GM10248 (cell line): ENCODE measurements at regions not wholly inside any gene's neighbourhood (a gene's known extent, or its start where the extent isn't known, plus 50 kb on each side); places are given as distances from the start of the nearest gene placed in this dataset.

ENCODE experiments used
- CTCF ChIA-PET: fragments of 300-600 bp; sonication (Branson Sonifier 250); formaldehyde crosslinking; extraction: SDS; loops from one replicate; lab custom pipeline; 2021; ENCODE audit warnings: antibody characterized with exemption; lab: Yijun Ruan, JAX
- POLR2A ChIA-PET: fragments of 350-650 bp; sonication (Branson Sonifier 250); formaldehyde crosslinking; extraction: SDS; loops from one replicate; lab custom pipeline; 2020; ENCODE audit warnings: antibody characterized with exemption; lab: Yijun Ruan, JAX
- DNase-seq: peaks from one replicate; pipeline ENCODE4 v3.0.0; 2012; ENCODE audit errors: extremely low spot score
- CTCF ChIP-seq: IDR thresholded peaks from 2 replicates; pipeline ENCODE4 v1.5.1; 2012; ENCODE audit warnings: mild to moderate bottlenecking, low read depth; ENCODE audit errors: extremely low read depth, missing control alignments, control extremely low read depth

DNA sequence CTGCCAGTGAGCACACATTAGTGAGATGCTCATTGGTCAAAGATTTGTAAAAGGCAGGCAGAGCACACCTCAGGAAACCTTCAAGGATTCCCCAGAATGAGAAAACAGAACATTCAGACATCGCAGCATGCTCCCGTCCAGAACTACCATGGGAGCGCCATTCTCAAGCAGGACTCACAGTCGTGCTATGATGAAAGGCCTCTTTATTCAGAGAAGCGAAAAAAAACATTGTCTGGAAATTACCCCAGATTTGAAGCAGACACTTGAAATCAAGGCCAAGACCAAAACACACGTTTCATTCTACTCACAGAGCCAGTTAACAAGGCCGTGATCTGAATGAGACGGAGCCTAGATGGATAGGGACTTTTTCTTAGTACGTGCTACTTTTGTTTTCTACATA, 961.8 kb upstream of the TENM3 start:
- ChIA-PET CTCF (no interaction called here), POLR2A (no interaction called here)
- TF ChIP-seq CTCF, result no peak
- no peak for DNase-seq

DNA sequence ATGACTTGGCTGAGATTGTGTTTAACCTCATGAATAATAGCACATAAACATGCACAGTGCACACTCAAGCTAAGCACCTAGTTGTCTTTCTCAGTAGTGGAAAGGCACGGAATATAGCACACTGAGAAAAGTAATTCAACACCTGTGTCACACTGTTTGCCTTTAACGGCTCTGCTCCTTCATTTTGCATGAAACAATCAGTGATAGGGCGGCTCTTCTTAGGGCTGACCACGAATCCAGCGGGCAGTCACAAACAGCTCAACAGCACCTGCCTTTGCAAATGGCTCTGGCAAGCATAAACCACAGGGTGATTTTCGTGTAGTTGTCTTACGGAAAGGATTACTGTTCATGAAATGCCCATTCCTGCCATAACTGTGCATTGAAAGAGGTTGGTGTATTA, 954.0 kb upstream of the TENM3 start:
- no peak for TF ChIP-seq CTCF
- ChIA-PET CTCF (no interaction called here), POLR2A (no interaction called here)
- DNase-seq, result no peak

- no peak for TF ChIP-seq CTCF
- POLR2A ChIA-PET, result no interaction called here
- CTCF ChIA-PET, result interaction anchor here (0.7 to 1.6 kb wide), 2 partner anchors 8 to 12 kb away, joined by 4 read pairs; no protein-coding TSS in a partner anchor
- no peak for DNase-seq
These were observed 951.6 kb upstream of the TENM3 start for GRCh38 chr4:181291615-181292014.

- DNase-seq, result no peak
- CTCF ChIA-PET, result interaction anchor here (0.8 to 1.3 kb wide), 2 partner anchors 9 to 236 kb away, joined by 3 read pairs; no protein-coding TSS in a partner anchor
- POLR2A ChIA-PET, result no interaction called here
- no peak for TF ChIP-seq CTCF
These were observed 950.2 kb upstream of the TENM3 start for GRCh38 chr4:181293014-181293413.

GRCh38 chr4:181293541-181293940, 949.7 kb upstream of the TENM3 start:
- no peak for DNase-seq
- ChIA-PET CTCF (interaction anchor here (0.8 to 1.3 kb wide), 2 partner anchors 9 to 236 kb away, joined by 3 read pairs; no protein-coding TSS in a partner anchor), POLR2A (no interaction called here)
- TF ChIP-seq CTCF, result no peak

GRCh38 chr4:181294421-181294820, 948.8 kb upstream of the TENM3 start:
- no peak for DNase-seq
- ChIA-PET POLR2A (no interaction called here), CTCF (interaction anchor here (1.1 to 1.3 kb wide), 2 partner anchors 234 to 1631 kb away, joined by 3 to 6 read pairs; no protein-coding TSS in a partner anchor)
- TF ChIP-seq CTCF, result no peak
